ENCODE measurements at regions not wholly inside any gene's neighbourhood (a gene's known extent, or its start where the extent isn't known, plus 50 kb on each side); places are given as distances from the start of the nearest gene placed in this dataset.
A peak's percentile ranks its signal among the peaks of the same experiment; 100 is the strongest.

DNA sequence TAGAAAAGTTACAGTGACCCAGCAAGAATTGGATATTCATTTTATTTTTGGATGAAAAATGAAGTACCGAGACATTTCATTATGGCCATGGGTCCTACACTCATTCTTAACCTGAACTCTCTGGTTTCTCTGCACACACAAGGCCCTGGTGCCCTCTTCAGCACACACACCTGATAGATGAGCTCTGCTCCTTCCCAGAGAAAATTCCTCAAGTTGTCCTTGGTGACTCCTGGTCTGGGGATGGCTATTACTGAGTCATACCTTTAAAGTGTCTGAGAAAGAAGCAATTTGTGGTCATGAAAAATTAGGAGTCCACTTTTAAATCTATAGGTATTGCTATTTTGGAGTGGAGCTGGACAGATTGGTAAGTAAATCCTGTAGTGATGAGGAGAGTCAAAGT, 311.5 kb downstream of the CDH2 start:
- H3K27me3 ChIP-seq: no peaks in the 10 kb centered on the region
- H3K27me3 Mint-ChIP-seq (ENCODE audit: insufficient read depth, low read depth): no peaks in the 10 kb centered on the region
- peak overlapping the region; percentile 35 for H2AFZ ChIP-seq (replicated peaks)
- no peaks in the 10 kb centered on the region for H3K9me3 ChIP-seq (ENCODE audit: low read depth)
- no peak overlapping the region for H3K27ac ChIP-seq
- no peak overlapping the region for H3K4me2 ChIP-seq
- no peak overlapping the region for H3K27ac Mint-ChIP-seq
- H3K36me3 ChIP-seq: no peaks in the 10 kb centered on the region
- no peaks in the 10 kb centered on the region for H4K20me1 ChIP-seq (ENCODE audit: low read depth)
- H3K4me3 ChIP-seq: no peak overlapping the region
- H3F3A ChIP-seq (ENCODE audit: low read depth): no peaks in the 10 kb centered on the region
- DNase-seq (ENCODE audit: low spot score): no peak
- peaks cover 6% of the 10 kb centered on the region for H3K9me3 Mint-ChIP-seq
- H3K36me3 Mint-ChIP-seq: no peaks in the 10 kb centered on the region
- no peaks in the 10 kb centered on the region for H3K4me1 ChIP-seq
- H3K4me3 Mint-ChIP-seq: no peak overlapping the region
- peaks cover 19% of the 10 kb centered on the region for H3K4me1 Mint-ChIP-seq
- TF ChIP-seq CTCF (IDR thresholded peaks at IDR 0.05): no peak
- TF ChIP-seq EZH2 (IDR thresholded peaks at IDR 0.05): no peak
- no peak for TF ChIP-seq EZH2phosphoT487 (IDR thresholded peaks at IDR 0.05)
- H3K79me2 ChIP-seq (ENCODE audit: low read depth): no peaks in the 10 kb centered on the region
- H3K9ac ChIP-seq: no peak overlapping the region

- no peaks in the 10 kb centered on the region for H3K4me1 ChIP-seq
- H3K9me3 ChIP-seq (ENCODE audit: low read depth): no peaks in the 10 kb centered on the region
- H3K4me1 Mint-ChIP-seq: peaks cover 27% of the 10 kb centered on the region
- no peak overlapping the region for H3K4me3 Mint-ChIP-seq
- H3K27ac ChIP-seq: no peak overlapping the region
- H3F3A ChIP-seq (ENCODE audit: low read depth): no peaks in the 10 kb centered on the region
- H4K20me1 ChIP-seq (ENCODE audit: low read depth): no peaks in the 10 kb centered on the region
- H3K36me3 ChIP-seq: no peaks in the 10 kb centered on the region
- H3K27me3 Mint-ChIP-seq (ENCODE audit: insufficient read depth, low read depth): no peaks in the 10 kb centered on the region
- H2AFZ ChIP-seq (replicated peaks): no peak overlapping the region
- H3K9ac ChIP-seq: no peak overlapping the region
- H3K79me2 ChIP-seq (ENCODE audit: low read depth): no peaks in the 10 kb centered on the region
- H3K27me3 ChIP-seq: no peaks in the 10 kb centered on the region
- no peaks in the 10 kb centered on the region for H3K36me3 Mint-ChIP-seq
- no peak overlapping the region for H3K27ac Mint-ChIP-seq
- no peak overlapping the region for H3K4me3 ChIP-seq
- H3K4me2 ChIP-seq: no peak overlapping the region
- no peak for DNase-seq (ENCODE audit: low spot score)
- TF ChIP-seq CTCF (IDR thresholded peaks at IDR 0.05) (no peak), EZH2phosphoT487 (IDR thresholded peaks at IDR 0.05) (no peak), EZH2 (IDR thresholded peaks at IDR 0.05) (no peak)
- H3K9me3 Mint-ChIP-seq: peaks cover 6% of the 10 kb centered on the region
These were observed 313.0 kb downstream of the CDH2 start for GRCh38 chr18:27863780-27864430.

DNA sequence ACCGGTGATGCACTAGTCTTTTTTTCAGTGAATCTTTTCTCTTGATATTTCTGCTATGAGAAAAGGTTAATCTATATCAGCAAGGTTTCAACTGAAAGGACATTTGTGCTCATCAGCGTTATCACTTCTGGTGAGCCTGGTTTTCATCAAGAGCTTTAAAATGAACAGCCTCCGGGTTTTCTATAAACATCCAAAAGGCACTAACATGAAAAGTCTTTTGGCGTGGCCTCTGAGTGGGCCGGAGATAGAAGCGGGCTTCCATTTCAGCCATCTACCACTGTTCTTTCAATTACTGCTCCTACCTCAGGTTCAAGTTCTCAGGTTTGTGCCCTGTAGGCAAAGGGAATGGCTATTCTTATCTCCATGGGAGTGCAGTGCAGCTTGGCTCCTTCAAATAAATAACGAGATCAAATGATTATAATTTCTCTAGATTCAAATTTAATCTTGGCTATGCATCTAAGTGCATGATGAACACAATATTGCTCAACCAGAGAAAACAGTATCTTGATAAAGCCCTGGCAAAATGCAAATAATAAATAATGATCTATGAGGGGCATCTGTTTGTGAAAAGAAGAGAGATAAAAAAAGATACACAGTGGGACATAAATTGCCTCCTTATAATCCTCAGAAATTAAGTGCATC, 314.8 kb downstream of the CDH2 start:
- Histone ChIP-seq H4K20me1 (ENCODE audit: low read depth) (no peaks in the 10 kb centered on the region), H3K9ac (no peak overlapping the region), H3F3A (ENCODE audit: low read depth) (peaks cover 3% of the 10 kb centered on the region), H3K9me3 (ENCODE audit: low read depth) (no peaks in the 10 kb centered on the region), H3K27ac (no peak overlapping the region), H3K27me3 (no peaks in the 10 kb centered on the region), H3K4me1 (no peaks in the 10 kb centered on the region), H3K4me3 (no peak overlapping the region), H3K79me2 (ENCODE audit: low read depth) (no peaks in the 10 kb centered on the region), H3K4me2 (no peak overlapping the region), H3K36me3 (no peaks in the 10 kb centered on the region), H2AFZ (replicated peaks) (no peak overlapping the region)
- no peak for TF ChIP-seq CTCF (IDR thresholded peaks at IDR 0.05)
- TF ChIP-seq EZH2 (IDR thresholded peaks at IDR 0.05): no peak
- TF ChIP-seq EZH2phosphoT487 (IDR thresholded peaks at IDR 0.05): no peak
- Mint-ChIP-seq H3K9me3 (peaks cover 2% of the 10 kb centered on the region), H3K27me3 (ENCODE audit: insufficient read depth, low read depth) (no peaks in the 10 kb centered on the region), H3K4me3 (no peak overlapping the region), H3K27ac (no peak overlapping the region), H3K4me1 (peaks cover 27% of the 10 kb centered on the region), H3K36me3 (no peaks in the 10 kb centered on the region)
- no peak for DNase-seq (ENCODE audit: low spot score)
